Left lung (tissue), 4 donors: ENCODE measurements at regions not wholly inside any gene's neighbourhood (a gene's known extent, or its start where the extent isn't known, plus 50 kb on each side); places are given as distances from the start of the nearest gene placed in this dataset.

ENCODE experiments used
- ATAC-seq: fragments of 200-7000 bp; cut with Tn5 transposase; one replicate; pipeline ENCODE4 v1.9.1; 2020; ENCODE audit warnings: moderate library complexity
- DNase-seq, 4 donors: peaks; one replicate each; pipeline ENCODE4 v3.0.0-alpha.2; 2013 to 2020
- H3K27ac ChIP-seq, 2 donors: fragments of 200-600 bp; sonication (generic) in 1 of 2; one replicate each; pipeline versions ENCODE4 v1.5.0 to v1.8.0; 2020 to 2021
- H3K27me3 ChIP-seq, 2 donors: fragments of 200-600 bp; sonication (generic) in 1 of 2; one replicate each; pipeline versions ENCODE4 v1.5.0 to v1.8.0; 2020 to 2021
- H3K36me3 ChIP-seq, 2 donors: fragments of 200-600 bp; sonication (generic) in 1 of 2; one replicate each; pipeline versions ENCODE4 v1.5.0 to v1.8.0; 2020 to 2021
- H3K4me1 ChIP-seq, 2 donors: fragments of 200-600 bp; one replicate each; pipeline ENCODE4 v1.8.0; 2021
- H3K4me3 ChIP-seq, 2 donors: fragments of 200-600 bp; sonication (generic) in 1 of 2; one replicate each; pipeline versions ENCODE4 v1.5.0 to v1.8.0; 2020 to 2021; ENCODE audit warnings: mild to moderate bottlenecking in 1 of 2
- H3K9me3 ChIP-seq, 2 donors: fragments of 200-600 bp; sonication (generic) in 1 of 2; one replicate each; pipeline versions ENCODE4 v1.5.0 to v1.8.0; 2020 to 2021
- CTCF ChIP-seq, 2 donors: fragments of 200-600 bp; sonication (generic) in 1 of 2; IDR thresholded peaks; one replicate each; pipeline versions ENCODE4 v1.5.0 to v1.8.0; 2021; ENCODE audit warnings: antibody characterized with exemption in 2 of 2
- intact Hi-C, 2 donors: fragments of 100-400 bp; cut with DNase I; formaldehyde crosslinking; loops; one replicate each; pipeline versions ENCODE4 v1.11.2 to v1.14.2; 2022
- donor health status: DM: no; HTN: yes; CAD: no.
- donor health status: DM: no; HTN: no; CAD: no.

GRCh38 chr4:151563194-151563593 is 154.2 kb downstream of the FHIP1A start:
- no peak for TF ChIP-seq CTCF (IDR thresholded peaks at IDR 0.05)
- Histone ChIP-seq H3K4me3 (no peak overlapping the region), H3K36me3 (no peaks in the 10 kb centered on the region), H3K9me3 (no peaks in the 10 kb centered on the region), H3K27ac (no peak overlapping the region), H3K4me1 (no peaks in the 10 kb centered on the region), H3K27me3 (no peaks in the 10 kb centered on the region)
- DNase-seq = no peak
- ATAC-seq = no peak
- intact Hi-C loops = no loop called here

DNA sequence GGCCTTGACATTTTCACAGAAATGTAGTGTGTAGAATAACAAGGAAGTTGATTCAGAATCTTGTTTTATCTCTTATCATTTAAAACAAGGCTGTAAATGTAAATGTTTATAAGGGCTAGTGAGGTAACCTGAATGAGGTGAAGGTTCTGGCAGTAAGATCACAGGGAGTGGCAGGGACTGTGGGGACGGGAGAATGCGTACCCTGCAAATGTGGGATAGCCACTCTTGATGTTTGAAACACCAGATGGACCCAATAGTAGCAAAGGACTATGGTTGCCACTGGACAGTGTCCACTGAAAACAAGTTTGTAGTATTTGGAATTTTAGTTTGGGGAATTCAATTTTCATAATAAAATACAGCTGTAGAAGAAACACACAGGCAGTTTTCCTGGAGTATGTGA is 155.3 kb downstream of the FHIP1A start:
- H3K4me3 ChIP-seq = no peak overlapping the region
- ATAC-seq (no peak), DNase-seq (no peak)
- no peak overlapping the region for H3K27ac ChIP-seq
- H3K9me3 ChIP-seq = no peaks in the 10 kb centered on the region
- H3K27me3 ChIP-seq = no peaks in the 10 kb centered on the region
- no peak for TF ChIP-seq CTCF (IDR thresholded peaks at IDR 0.05)
- intact Hi-C loops = no loop called here
- H3K36me3 ChIP-seq = no peaks in the 10 kb centered on the region
- H3K4me1 ChIP-seq = no peaks in the 10 kb centered on the region

DNA sequence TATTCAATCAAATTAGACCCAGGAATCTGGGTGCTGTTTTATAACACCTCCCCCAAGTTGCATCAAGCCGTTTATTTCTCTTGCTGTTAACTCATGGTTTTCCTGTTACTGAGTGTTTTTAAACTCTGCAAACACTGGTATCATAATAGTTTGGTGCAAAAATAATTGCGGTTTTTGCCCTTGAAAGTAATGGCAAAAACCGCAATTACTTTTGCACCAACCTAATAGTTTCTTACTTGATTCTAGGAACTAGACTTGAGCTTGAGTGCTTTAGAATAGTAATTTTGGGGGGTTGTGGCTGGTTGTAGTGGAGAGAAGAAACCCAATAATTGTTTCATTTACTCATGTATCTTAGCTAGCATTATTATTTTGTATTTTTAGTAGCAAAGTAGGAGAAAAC is 156.6 kb downstream of the FHIP1A start:
- no peak for ATAC-seq
- Histone ChIP-seq H3K27me3 (no peaks in the 10 kb centered on the region), H3K36me3 (no peaks in the 10 kb centered on the region), H3K4me1 (no peaks in the 10 kb centered on the region), H3K4me3 (no peak overlapping the region), H3K27ac (no peak overlapping the region), H3K9me3 (no peaks in the 10 kb centered on the region)
- intact Hi-C loops = no loop called here
- no peak for DNase-seq
- no peak for TF ChIP-seq CTCF (IDR thresholded peaks at IDR 0.05)

GRCh38 chr4:151566053-151566452 is 157.1 kb downstream of the FHIP1A start:
- no peaks in the 10 kb centered on the region for H3K36me3 ChIP-seq
- TF ChIP-seq CTCF (IDR thresholded peaks at IDR 0.05) = no peak
- H3K4me1 ChIP-seq = no peaks in the 10 kb centered on the region
- H3K9me3 ChIP-seq = no peaks in the 10 kb centered on the region
- intact Hi-C loops = no loop called here
- no peak overlapping the region for H3K4me3 ChIP-seq
- H3K27me3 ChIP-seq = no peaks in the 10 kb centered on the region
- DNase-seq = no peak
- ATAC-seq = no peak
- no peak overlapping the region for H3K27ac ChIP-seq

DNA sequence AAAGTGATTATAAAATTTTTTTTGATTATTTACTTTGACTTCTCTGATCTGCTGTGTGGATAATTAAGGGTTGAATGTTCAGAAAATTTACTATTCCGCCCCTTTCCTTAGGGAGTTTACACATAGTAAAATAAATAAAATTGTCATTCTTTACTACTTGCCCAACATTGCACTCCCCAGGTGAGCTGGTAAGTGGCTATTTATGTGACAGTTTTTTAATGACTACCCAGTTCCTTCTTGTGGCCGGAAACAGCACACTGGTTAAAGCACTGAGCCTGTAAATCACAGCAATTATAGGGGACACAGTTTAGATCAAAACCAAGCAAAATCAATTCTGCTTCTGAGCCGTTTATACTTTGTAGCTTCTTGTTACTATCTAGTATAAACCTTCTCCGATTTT is 158.1 kb downstream of the FHIP1A start:
- ATAC-seq (no peak), DNase-seq (no peak)
- Histone ChIP-seq H3K4me3 (no peak overlapping the region), H3K4me1 (no peaks in the 10 kb centered on the region), H3K9me3 (no peaks in the 10 kb centered on the region), H3K27me3 (no peaks in the 10 kb centered on the region), H3K27ac (no peak overlapping the region), H3K36me3 (no peaks in the 10 kb centered on the region)
- intact Hi-C loops = no loop called here
- no peak for TF ChIP-seq CTCF (IDR thresholded peaks at IDR 0.05)
